GM12872 (cell line): ENCODE measurements at regions not wholly inside any gene's neighbourhood (a gene's known extent, or its start where the extent isn't known, plus 50 kb on each side); places are given as distances from the start of the nearest gene placed in this dataset.

Experiments
- TF ChIP-seq, protein P1 (sequence below): IDR thresholded peaks from 3 replicates; pipeline ENCODE4 v1.5.1; 2011; ENCODE audit warnings: low read depth, mild to moderate bottlenecking, low read length, moderate library complexity; ENCODE audit not compliant: insufficient read depth

DNA sequence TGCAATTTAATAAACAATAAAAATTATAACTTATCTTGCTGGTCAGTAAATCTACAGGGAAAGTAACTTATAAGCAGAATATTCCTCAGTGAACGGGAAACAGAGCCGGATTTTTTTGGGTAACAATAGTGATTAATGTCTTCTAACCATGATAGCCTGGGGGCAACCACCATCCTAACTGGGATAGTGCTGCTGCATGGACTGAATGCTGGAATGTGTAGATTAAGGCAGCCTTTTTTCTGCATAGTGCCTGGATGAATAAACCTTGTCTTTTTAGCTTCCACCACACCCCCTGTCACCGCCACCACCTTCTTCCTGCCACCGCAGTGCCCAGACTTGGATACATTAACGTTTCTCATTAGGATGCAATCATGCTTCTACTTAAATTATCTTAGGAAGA lies 83.6 kb upstream of the LNX1 start:
- TF ChIP-seq, protein P1, sequence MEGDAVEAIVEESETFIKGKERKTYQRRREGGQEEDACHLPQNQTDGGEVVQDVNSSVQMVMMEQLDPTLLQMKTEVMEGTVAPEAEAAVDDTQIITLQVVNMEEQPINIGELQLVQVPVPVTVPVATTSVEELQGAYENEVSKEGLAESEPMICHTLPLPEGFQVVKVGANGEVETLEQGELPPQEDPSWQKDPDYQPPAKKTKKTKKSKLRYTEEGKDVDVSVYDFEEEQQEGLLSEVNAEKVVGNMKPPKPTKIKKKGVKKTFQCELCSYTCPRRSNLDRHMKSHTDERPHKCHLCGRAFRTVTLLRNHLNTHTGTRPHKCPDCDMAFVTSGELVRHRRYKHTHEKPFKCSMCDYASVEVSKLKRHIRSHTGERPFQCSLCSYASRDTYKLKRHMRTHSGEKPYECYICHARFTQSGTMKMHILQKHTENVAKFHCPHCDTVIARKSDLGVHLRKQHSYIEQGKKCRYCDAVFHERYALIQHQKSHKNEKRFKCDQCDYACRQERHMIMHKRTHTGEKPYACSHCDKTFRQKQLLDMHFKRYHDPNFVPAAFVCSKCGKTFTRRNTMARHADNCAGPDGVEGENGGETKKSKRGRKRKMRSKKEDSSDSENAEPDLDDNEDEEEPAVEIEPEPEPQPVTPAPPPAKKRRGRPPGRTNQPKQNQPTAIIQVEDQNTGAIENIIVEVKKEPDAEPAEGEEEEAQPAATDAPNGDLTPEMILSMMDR = no peak

- TF ChIP-seq, protein P1 = no peak
These were observed 81.6 kb upstream of the LNX1 start for GRCh38 chr4:53672873-53673272.

DNA sequence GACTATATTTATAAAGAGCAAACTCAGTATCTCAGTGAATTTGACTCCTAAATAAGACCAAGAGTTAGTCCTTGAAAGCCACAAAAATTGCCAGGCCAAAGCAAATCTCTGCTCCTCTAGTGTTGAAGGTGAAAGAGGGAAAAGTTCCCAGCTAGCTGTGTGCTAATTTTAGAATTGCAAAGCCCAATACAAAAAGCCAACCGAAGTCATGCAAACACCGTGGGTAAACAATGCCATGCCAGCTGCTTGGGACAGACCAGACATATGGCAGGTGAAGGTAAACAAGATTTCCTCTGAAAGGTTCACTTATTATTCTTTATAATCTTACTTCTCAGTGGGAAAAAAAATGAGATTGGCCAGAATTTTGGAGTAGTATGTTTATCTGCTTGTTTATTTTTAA lies 80.5 kb upstream of the LNX1 start:
- TF ChIP-seq, protein P1 = no peak

DNA sequence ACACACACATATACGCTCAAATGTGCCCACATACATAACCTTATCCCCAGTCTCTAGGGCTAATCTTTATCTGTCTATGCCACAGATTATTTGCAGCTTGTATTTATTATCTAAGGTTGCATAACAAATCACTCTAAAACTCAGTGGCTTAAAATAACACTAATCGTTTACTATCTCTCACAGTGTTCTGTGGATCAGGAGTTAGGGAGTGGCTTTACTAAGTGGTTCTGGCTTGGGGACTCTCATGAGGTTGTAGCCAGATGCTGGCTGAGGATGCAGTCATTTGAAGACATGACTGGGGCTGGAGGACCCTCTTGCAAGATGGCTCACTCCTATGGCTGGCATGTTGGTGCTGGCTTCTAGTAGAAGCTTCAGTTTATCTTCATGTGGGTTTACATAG lies 68.5 kb upstream of the LNX1 start:
- TF ChIP-seq, protein P1 = no peak

DNA sequence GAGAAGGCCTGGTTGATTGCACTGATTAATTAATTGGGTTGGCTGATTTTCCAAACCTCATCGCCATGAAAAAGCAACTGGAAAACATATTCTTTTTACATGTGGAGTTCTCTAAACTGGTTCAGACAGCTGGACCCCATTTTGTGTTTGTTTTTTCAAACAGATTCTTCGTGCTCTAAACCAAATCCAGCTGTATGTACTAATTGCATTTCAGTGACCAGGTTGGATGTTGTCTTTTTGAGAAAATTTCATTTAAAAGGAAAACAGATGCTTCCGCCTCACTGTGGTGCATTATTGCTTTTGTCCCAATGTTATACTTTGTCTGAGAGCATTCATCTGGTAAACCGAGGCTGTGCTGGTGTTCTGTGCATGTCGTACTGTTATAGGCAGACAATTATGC lies 67.8 kb upstream of the LNX1 start:
- TF ChIP-seq, protein P1 = no peak

DNA sequence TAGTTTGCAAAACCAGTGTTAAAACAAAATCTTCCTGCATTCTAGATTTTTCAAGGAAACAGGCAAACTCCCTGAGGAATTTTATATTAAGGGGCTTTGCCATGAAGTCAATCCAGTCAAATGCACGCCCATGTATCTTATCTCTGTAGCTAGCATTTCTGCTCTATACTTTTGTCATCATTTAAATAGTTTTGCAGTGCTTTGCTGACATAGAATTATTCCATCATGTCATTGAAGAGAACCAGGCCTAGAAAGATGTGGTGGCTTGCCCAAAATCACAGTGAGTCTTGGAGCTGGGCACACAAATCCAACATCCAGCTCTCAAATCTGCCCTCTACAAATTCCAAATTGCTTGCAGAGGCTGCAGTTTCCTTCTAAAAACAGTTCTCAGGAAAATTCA lies 66.7 kb upstream of the LNX1 start:
- TF ChIP-seq, protein P1 = no peak

DNA sequence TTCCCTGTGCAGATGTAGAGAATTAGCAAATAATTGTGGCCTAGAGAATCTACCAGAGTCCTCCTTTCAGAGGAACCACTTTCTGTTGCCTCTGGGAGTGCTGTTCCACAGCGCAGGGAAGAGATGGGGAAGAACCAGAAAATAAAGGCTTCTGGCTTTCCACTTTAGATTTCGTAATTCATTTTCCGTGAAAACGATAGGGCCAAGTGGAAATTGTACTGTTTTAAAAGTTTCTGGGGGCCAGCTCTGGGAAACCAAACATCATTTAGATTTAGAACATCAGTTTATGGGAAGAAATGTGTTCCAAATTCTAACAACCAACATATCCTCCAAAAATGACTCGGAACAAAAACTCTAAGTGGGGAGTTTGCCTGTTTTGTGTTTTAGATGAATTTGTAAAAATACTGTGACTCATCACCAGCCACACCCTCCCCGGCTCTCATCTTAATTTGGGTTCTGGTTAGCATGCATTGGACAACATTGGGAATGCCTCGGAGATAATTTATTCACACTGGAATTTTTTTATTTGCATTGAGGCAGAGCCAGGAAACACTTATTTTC lies 65.2 kb upstream of the LNX1 start:
- TF ChIP-seq, protein P1 = no peak

GRCh38 chr4:53654300-53654758 lies 63.0 kb upstream of the LNX1 start:
- TF ChIP-seq, protein P1 = no peak
